Stimulated activated CD4-positive, alpha-beta T cell treated with anti-CD3 and anti-CD28 coated beads, Interleukin-4, amount 100 ng/mL, for 1 hour (primary cell): ENCODE measurements at regions not wholly inside any gene's neighbourhood (a gene's known extent, or its start where the extent isn't known, plus 50 kb on each side); places are given as distances from the start of the nearest gene placed in this dataset.
"Not testable (repeated sequence)": the region's sequence is repeated elsewhere in the genome, so short reads cannot be mapped to it uniquely, and the experiment has no call there.

Experiments used
- DNase-seq: peaks from one replicate; pipeline ENCODE4 v3.0.0-alpha.2; 2020

DNA sequence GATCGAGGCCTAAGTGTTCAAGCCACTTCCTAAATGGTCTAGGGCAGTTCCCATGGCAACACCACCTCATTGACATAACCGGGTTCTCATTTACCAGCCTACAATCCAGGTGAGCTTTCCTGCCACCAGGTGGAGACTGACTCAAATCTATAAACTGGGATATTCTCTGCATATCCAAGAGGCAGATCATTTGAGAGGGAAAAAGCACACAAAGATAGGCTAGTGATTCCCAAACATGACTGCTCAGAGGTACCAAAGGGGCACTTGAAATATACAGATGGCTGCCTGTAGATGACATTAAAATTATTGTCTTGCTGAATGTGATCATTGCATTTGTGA lies 141.3 kb upstream of the PROK2 start:
- no peak for DNase-seq

DNA sequence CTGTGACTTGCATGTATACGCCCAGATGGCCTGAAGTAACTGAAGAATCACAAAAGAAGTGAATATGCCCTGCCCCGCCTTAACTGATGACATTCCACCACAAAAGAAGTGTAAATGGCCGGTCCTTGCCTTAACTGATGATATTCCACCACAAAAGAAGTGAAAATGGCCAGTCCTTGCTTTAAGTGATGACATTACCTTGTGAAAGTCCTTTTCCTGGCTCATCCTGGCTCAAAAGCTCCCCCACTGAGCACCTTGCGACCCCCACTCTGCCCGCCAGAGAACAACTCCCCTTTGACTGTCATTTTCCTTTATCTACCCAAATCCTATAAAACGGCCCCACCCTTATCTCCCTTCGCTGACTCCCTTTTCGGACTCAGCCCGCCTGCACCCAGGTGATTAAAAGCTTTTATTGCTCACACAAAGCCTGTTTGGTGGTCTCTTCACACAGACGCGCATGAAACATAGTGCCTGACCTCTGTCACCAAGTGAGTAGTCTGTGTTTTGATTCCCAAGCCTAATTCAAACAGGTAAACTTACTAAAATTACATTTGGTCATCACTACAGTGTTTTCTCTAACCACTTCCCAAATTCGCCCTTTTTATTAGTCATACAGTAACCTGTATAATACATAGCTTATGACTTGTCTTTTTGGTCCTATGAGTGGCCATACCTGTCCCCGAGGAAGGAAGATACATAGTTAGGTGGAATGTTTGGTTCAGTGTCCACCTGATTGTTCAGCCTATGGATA lies 140.7 kb upstream of the PROK2 start:
- DNase-seq = not testable (repeated sequence)

DNA sequence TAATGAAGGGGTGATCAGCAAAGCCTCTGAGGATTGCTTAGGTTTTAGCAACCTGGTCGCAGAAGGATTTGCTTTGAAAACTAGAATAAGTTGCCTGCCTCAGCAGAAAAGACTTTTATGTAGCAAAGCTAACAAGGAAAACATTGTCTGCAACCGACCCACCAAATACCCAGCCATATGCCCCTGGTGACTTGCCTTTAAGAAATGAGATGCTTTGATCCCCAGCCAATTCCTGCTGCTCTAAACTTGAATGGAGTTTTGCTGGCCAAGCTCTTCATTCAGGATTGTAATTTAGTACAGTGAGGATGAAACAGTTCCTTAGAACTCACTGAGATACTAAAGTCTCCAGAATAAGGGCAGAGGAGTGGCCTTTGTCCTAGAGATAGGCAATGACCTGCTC lies 139.8 kb upstream of the PROK2 start:
- DNase-seq = no peak

DNA sequence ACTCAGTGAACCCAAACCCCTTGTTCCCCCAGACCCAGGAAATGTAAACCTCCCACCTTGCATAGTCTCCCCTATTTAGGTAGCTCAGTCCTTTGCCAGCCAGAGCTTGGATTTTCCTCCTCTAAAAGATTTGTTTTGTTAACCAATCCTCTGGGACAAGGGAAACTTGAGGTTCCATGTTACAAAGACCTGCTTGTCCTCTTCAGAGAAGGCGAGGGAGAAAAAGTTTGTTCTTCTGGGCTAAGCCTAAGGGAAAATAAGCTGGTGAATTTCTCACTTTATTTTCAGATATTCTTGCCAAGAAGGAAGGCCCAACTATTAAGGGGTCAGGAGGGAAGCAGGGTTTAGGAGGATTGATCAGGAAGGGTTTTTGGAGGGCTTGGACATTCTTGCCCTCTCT lies 136.1 kb upstream of the PROK2 start:
- DNase-seq = no peak

DNA sequence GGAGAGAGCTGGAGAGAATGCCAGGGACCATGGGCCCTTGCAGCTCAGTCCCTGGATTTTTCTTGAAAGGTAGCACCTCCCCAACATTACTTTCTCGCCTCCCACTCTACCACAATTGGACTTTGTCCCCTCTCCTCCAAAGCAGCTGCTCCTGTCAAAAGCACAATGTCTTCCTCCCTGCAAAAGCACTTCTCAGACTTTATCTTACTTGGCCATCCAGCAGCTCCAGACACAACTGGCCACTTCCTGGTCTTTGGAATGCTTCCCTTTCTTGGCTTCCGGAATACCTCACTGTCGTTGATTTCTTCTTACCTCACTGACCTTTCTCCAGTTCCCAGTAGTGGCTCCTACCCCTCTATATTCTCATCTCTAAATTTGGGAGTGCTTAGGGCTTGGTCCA lies 134.6 kb upstream of the PROK2 start:
- DNase-seq = no peak

DNA sequence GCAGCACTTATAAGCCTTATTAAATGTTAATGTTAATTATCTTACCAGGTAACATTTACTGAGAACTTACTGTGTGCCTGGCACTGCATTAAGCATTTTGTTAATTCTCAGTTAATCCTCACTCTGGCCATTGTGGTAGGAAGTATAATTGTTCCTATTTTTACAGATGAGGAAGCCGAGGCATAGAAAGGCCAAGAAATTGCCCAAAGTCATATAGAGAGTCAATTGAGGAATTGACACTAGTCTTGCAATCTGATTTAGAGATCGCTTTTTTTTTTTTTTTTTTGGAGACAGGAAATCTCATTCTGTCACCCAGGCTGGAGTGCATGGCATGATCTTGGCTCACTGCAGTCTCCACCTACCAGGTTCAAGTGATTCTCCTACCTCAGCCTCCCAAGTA lies 132.6 kb upstream of the PROK2 start:
- DNase-seq = no peak

DNA sequence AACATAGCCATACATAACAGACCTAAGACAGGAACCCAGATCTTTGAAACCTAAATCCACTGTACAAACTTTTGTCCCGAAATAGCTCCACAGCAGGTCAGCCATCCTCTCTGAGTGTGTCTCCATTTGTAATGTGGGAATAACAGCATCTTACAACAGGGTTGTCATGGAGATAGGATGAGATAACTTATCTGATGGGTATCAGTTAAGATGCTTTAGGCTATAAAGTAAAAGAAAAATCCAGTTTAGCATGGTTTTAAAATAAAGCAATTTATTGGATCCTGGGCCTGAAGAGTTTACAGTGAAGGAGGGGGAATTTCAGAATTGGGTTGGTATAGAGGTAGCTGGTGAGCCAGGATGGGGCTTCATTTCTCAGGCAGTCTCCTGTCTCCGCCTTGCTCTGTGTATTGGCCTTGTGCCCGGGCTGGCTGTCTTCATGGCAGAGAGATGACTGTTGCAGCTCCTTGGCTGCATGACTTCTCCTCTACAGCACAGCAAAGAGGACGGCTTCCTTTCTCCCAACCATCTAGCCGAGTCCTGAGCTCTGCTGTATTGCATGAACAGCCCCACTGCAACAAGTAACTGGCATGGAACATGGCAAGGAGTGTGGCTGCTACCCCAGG lies 131.9 kb upstream of the PROK2 start:
- DNase-seq = no peak

DNA sequence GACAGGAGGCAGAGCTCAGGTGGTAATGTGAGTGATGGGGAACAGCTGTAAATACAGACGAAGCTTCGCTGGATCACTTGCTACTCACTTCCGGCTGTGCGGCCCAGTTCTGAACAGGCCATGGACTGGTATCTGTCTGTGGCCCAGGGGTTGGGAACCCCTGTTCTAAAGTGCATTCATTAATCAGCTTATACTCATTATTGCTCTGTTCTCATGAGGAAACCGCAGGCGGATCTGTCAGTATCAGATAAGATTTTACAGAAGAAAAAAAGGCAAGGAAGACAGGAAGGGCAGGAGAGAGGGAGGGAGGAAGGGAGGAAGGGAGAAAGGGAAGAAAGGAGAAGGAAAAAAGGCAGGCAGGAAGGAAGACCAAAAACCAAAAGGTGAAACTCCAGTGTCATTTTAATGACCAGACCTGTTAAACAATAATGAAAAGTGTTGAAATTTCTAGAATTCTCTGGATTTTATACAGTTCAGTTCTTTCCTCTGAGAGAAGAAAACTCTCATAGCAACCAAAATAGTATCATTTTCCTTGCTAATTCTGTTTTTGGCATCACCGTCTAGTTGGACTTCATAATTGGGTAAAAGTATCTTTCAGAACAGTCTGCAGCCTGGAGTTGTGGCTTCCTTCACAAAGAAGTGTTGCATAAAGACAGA lies 128.0 kb upstream of the PROK2 start:
- no peak for DNase-seq

DNA sequence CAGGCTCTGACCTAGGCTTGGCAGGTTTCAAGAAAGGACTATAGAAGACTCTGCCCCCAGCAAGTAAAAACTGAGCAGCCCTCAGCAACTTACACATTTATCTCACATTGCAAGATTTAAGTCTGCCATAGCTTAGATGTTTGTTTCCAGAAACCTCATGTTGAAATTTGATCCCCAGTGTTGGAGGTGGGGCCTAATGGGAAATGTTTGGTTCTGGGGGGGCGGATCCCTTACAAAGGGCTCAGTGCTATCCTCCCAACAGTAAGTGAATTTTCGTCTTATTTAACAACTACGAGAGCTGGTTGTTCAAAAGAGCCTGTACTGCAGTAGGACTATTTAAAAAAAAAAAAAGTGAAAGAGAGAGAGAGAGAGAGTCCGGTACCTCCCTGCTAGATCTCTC lies 125.2 kb upstream of the PROK2 start:
- DNase-seq = no peak

DNA sequence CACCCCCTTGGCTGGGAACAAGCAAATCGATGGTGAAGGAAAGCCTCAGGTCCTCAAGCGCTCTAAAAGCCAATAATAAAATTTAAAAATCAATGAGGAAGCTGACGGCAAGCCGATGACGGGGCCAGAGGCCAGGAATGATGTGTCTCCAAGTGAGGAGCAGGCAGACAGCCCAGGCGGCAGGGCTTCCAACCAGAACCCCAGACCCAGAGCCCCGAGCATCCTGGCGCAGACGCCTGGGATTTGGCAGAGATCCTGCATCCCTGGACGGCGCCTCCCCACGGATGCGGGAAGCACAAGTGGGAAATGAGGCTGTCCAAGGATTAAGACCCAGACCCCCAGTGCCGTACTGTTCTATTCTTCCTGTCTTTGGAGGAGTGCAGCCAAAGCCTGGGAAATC lies 123.0 kb upstream of the PROK2 start:
- no peak for DNase-seq

DNA sequence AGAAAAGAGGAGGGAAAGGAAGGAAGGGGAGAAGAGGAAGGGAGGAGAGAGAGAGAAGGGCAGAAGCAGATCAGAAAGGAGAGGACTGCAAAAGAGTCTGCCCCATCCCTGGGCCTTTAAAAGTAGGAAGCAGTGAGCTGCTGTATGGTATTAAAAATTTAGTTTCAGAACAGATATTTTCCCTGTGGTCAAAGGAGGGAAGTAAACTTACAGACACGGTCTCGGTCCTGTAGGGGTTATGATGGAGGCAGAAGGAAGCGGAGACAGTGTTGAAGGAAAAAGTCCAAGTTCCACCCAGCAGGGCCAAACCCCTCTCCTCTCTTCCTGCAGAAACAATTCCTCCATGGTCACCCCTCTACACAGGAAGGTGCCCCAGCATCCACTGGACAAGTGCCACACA lies 122.0 kb upstream of the PROK2 start:
- no peak for DNase-seq

DNA sequence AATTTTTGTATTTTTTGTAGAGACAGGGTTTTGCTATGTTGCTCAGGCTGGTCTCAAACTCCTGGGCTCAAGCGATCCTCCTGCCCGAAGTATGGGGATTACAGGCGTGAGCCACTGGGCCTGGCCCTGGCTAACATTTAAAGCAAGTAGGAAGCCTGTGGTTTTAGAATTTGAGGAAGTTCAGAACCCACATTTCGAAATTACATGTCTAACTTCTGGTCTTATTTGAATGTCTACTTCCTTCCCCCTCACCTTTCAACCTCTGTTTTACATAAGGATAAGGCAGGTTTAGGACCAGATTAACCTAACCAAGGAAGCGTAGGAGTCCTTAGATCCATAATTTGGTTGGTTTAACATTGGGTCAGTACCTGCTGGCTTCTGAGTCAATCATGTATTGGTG lies 120.5 kb upstream of the PROK2 start:
- no peak for DNase-seq

DNA sequence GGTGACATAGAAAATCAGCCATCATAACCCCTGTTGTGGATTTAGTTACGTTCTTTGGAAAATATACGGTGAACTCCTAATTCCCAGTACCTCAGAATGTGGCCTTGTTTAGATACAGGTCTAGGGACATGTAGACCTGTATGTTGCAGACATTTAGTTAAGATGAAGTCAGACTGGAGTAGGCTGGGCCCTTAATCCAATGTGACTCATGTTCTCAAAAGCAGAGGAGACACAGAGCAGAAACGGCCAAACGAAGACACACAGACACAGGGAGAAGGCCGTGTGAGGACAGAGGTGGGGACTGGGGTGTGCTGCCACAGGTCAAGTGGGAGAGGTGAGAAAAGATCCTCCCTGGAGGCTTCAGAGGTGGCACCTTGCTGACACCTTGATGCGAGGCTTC lies 119.0 kb upstream of the PROK2 start:
- DNase-seq = no peak

DNA sequence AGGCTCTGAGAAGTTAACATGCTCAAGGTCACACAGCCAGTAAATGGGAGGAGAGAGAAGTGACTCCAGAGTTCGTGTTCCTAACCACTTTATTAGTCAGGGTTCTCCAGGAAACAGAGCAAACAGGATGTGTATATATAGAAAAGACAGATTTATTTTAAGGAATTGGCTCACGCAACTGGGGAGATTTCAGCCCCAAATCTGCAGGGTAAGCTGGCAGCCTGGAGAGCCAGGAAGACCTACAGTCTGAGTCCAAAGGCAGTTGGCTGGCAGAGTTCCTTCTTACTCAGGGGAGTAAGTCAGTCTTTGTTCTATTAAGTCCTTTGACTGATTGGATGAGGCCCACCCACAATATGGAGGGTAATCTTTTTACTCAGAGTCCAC lies 118.2 kb upstream of the PROK2 start:
- no peak for DNase-seq

DNA sequence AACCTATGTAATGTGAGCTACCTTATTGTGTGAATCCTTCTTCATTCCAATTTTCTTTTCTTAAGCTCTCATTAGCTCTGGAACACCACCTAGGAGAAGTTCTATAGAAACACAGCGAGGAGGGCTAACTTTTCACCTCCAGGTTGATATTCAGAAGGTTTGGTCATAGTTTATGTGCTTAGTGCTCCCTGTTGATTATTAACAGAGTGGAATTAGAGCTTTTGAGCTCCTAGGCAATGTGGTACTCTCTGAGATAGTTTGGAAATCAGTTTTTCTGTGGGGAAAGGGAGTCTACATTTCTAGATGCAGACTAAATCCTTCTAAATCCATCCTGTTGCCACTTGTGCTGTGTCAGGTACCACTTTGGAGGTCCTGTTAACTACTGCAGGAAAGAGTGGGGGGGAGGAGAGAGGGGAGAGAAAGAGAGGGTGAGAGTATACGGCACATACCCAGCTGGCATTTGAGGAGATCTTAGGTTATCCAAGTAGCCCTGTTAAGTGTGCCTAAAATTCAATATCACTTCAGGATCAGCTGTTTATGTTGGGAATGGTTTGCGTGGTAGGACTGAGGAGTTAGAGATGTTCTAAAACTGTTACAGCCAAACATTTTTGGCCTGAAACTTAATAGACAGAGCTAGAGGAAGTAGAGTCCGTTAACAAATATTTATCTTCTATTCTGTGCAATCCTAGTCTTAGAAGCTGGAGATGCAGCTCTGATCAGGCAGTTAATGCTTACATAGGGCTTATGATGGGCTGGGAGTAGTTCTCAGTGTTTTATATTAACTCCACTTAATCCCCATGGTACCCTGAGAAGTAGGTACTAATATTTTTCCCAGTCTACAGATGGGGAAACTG lies 117.5 kb upstream of the PROK2 start:
- DNase-seq = no peak

DNA sequence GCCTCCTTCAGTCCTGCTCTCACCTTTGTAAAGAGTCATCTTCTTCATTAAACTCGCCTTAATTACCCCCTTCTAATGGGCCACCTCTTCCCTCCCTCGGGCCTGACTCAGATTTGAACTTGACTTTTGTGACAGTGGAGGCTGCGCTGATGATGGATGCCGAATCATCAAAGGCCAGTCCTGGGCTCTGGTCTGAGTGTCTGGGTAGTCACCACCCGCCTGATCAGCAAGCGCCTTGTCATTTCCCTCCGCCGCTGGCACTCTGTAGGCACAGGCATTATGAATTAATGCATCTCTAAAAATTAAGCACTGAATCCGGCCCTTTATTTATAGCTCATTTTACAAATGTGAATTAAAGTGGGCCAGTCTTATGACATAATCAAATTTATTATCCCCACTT lies 116.7 kb upstream of the PROK2 start:
- no peak for DNase-seq

DNA sequence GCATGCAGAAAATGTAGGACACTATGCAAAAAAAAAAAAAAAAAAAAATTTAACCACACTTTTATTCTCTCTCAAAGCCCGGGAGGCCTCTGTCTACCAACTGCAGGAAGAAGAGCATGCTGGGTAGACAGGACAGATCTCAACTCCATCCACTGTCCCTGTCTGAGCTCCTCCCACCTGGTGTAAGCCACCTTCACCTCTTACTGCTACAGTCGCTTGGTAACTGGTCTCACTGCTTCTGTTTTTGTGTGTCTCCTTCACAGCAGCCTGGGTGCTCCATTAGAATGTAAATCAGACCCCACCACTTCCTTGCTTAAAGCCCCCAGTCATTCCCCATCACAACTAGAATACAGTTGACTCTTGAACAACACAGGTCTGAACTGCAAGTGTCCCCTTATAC lies 115.1 kb upstream of the PROK2 start:
- DNase-seq = no peak

DNA sequence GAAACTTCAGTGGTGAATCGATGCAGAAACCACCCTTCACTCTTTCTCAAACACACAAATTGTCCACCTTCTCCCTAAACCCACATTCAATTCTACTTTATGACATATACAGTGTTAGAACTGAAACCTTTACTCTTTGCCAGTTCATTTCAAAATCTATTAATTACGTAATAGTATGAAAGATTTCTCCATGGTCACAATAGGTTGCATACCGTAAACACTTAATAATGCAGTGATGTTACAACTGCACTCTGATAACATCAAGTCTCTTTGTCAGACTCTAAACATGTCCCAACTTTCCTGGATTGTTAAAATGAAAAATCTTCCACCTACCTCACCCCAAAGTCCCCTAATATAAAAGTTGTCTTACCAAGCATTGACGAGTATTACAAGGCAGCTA lies 111.8 kb upstream of the PROK2 start:
- DNase-seq = no peak

DNA sequence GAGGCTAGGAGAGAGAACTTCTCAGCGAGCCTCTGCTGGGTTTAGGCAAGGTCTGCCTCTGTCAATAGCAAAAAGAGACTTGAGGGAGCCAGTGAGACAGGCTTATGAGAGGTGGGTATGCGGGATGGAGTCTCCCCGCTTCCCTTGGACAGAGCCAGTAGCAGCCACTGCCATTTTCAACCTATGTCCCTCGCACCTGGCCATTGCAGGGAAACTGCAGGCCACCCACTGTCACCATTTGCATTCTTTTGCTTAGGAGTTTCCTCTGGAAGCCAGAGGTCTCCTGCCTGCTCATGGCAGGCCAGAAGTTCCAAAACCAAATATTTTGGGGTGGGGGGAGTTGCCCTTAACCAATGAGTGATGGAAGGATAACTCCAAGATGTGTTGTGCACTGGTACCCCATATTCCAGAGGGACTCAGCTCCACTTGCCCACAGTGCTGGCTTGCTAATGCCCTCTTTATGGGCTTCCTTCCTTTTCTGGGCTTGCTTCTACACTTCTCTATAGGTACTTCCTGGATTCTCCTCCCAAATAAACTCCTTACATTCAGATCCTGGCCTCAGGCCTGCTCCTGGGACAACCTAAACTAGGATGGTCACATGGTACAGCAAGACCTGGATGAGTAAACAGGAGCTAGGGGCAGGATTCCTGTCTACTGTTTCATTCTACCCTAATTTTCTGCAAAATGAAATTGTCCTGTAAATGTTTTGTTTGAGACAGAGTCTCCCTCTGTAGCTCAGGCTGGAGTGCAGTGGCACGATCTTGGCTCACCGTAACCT lies 108.9 kb upstream of the PROK2 start:
- DNase-seq = no peak

DNA sequence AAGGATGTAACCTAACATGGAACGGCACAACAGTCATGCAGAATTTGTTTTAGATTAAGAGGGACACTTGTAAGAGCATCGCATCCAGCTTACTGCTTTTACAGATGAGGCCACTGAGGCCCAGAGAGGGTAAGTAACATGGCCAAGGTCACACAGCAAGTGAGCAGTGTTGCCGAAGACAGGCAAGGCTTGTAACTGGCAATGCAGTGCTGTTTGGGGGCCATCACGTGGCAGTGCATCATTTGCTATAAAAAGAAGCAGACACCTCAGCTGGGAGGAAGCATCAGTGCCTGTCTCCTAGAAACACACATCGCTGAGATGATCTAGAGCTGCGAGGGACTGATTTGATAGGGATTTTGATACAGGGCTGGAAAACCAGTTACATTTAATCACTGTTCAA lies 108.2 kb upstream of the PROK2 start:
- DNase-seq = no peak

DNA sequence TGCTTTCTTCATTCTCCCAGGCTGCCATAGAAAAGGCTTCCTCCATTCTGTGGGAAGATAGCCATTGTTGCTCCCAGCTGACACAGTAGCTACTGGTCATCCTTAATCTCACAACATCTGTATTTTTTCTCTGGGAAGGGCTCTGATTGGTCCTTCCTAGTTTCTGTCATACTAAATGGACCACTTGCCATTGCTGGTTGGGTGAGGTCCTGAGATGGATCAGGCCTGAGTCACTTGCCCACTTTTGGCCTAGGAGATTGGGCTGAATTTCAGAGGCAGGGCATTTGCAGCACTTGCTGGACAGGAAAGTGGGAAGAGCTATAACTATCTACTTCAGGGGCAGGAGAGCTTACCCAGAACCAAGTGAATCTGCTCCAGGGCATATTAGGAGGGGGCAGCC lies 106.5 kb upstream of the PROK2 start:
- no peak for DNase-seq

DNA sequence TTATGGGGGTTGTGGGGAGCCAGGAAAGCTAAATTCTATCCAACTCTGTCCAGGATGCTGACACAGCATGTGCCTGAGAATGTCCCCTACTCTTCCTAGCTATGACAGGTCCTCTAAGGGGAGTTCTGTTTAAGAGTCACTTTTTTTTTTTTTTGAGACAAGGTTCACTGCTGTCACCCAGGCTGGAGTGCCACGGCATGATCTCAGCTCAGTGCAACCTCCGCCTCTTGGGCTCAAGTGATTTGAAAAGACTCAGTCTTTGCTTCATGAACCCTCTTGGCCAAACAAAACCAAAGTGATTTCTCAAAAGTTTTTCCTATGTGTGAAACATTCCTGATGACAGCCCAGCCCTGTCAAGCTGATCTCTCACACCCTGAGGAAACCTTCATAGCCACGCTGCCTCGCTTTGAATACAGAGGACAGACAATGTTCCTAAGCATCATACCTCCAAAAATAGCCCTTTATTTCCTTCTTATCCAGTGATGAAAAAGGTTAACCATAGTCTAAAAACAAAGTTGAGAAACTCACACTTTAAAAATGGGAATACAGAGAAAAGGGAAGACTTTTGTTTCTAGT lies 105.5 kb upstream of the PROK2 start:
- DNase-seq = no peak

DNA sequence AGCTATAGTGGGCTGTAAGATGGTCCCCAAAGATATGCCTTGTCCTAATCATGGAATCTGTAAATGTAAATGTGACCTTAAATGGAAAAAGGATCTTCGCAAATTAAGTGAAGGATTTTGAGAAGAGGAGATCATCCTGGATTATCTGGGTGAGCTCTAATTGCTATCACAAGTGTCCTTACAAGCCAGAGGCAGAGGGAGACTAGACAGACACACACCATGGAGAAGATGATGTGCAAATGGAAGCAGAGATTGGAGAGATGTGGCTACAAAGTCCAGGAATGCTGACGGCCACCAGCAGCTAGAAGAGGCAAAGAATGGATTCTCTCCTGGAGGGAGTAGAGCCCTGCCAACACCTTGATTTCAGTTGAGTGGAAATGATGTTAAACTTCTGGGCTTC lies 102.3 kb upstream of the PROK2 start:
- no peak for DNase-seq
